HG03060 (cell line): ENCODE measurements at regions not wholly inside any gene's neighbourhood (a gene's known extent, or its start where the extent isn't known, plus 50 kb on each side); places are given as distances from the start of the nearest gene placed in this dataset.
"Not testable (repeated sequence)": the region's sequence is repeated elsewhere in the genome, so short reads cannot be mapped to it uniquely, and the experiment has no call there.

ENCODE experiments used
- ATAC-seq: cut with Tn5 transposase; IDR thresholded peaks from one replicate; pipeline ENCODE4 v1.9.1; 2021; ENCODE audit warnings: low read depth, moderate number of reproducible peaks; ENCODE audit not compliant: unreplicated experiment

GRCh38 chr5:100079163-100079562 is 456.0 kb upstream of the FAM174A start:
- not testable (repeated sequence) for ATAC-seq

- not testable (repeated sequence) for ATAC-seq
Observed at GRCh38 chr5:100066020-100066419, 469.2 kb upstream of the FAM174A start.

- no peak for ATAC-seq
Observed at GRCh38 chr5:100043475-100043874, 491.7 kb upstream of the FAM174A start.

- no peak for ATAC-seq
Observed at GRCh38 chr5:100026606-100027005, 508.6 kb upstream of the FAM174A start.

GRCh38 chr5:100023536-100023935 is 511.6 kb upstream of the FAM174A start:
- ATAC-seq, result no peak

GRCh38 chr5:100017520-100018262 is 517.5 kb upstream of the FAM174A start:
- ATAC-seq, result no peak

- not testable (repeated sequence) for ATAC-seq
Observed at GRCh38 chr5:100013305-100013704, 521.9 kb upstream of the FAM174A start.

GRCh38 chr5:100011160-100011559 is 524.0 kb upstream of the FAM174A start:
- not testable (repeated sequence) for ATAC-seq

GRCh38 chr5:100004969-100005368 is 530.2 kb upstream of the FAM174A start:
- ATAC-seq, result no peak

GRCh38 chr5:99998319-99998718 is 536.9 kb upstream of the FAM174A start:
- ATAC-seq, result no peak

- ATAC-seq, result no peak
Observed at GRCh38 chr5:99995407-99995806, 539.8 kb upstream of the FAM174A start.

- no peak for ATAC-seq
Observed at GRCh38 chr5:99973779-99974178, 561.4 kb upstream of the FAM174A start.

- no peak for ATAC-seq
Observed at GRCh38 chr5:99955962-99956361, 579.2 kb upstream of the FAM174A start.

GRCh38 chr5:99955006-99955405 is 580.2 kb upstream of the FAM174A start:
- ATAC-seq, result no peak

- ATAC-seq, result no peak
Observed at GRCh38 chr5:99949969-99950524, 585.1 kb upstream of the FAM174A start.

- no peak for ATAC-seq
Observed at GRCh38 chr5:99949361-99949760, 585.8 kb upstream of the FAM174A start.

- no peak for ATAC-seq
Observed at GRCh38 chr5:99948850-99949249, 586.3 kb upstream of the FAM174A start.

- ATAC-seq, result no peak
Observed at GRCh38 chr5:99945478-99946442, 589.4 kb upstream of the FAM174A start.

- ATAC-seq, result no peak
Observed at GRCh38 chr5:99940540-99940939, 594.6 kb upstream of the FAM174A start.

- ATAC-seq, result no peak
Observed at GRCh38 chr5:99936911-99937310, 598.3 kb upstream of the FAM174A start.

GRCh38 chr5:99929806-99930135 is 605.4 kb upstream of the FAM174A start:
- ATAC-seq, result no peak
